KMS-11 (cell line): ENCODE measurements at regions not wholly inside any gene's neighbourhood (a gene's known extent, or its start where the extent isn't known, plus 50 kb on each side); places are given as distances from the start of the nearest gene placed in this dataset.
"Not testable (repeated sequence)": the region's sequence is repeated elsewhere in the genome, so short reads cannot be mapped to it uniquely, and the experiment has no call there.

Experiments
- H2AFZ ChIP-seq: fragments of 200-600 bp; sonication (generic); 2 replicates; pipeline ENCODE4 v1.6.1; 2016; ENCODE audit warnings: antibody characterized with exemption, mixed run types, low read depth
- H3K27ac ChIP-seq: fragments of 200-600 bp; sonication (generic); 2 replicates; pipeline ENCODE4 v1.6.1; 2016; ENCODE audit warnings: mild to moderate bottlenecking, mixed run types
- H3K27me3 ChIP-seq: fragments of 200-600 bp; sonication (generic); 2 replicates; pipeline ENCODE4 v1.6.1; 2017; ENCODE audit warnings: mild to moderate bottlenecking, low read depth, mixed run types, moderate library complexity; ENCODE audit not compliant: insufficient read depth
- H3K36me3 ChIP-seq: fragments of 200-600 bp; sonication (generic); 2 replicates; pipeline ENCODE4 v1.6.1; 2017; ENCODE audit warnings: mild to moderate bottlenecking, mixed run types; ENCODE audit not compliant: insufficient read depth
- H3K4me1 ChIP-seq: fragments of 200-600 bp; sonication (generic); 2 replicates; pipeline ENCODE4 v1.6.1; 2016; ENCODE audit warnings: mild to moderate bottlenecking, low read depth, mixed run types; ENCODE audit not compliant: poor library complexity, severe bottlenecking
- H3K4me2 ChIP-seq: fragments of 200-600 bp; sonication (generic); 2 replicates; pipeline ENCODE4 v1.7.0; 2016; ENCODE audit warnings: mild to moderate bottlenecking, mixed run types
- H3K4me3 ChIP-seq: fragments of 200-600 bp; sonication (generic); IDR thresholded peaks from 2 replicates; pipeline ENCODE4 v1.6.1; 2017; ENCODE audit warnings: low read depth, low read length, mixed read lengths; ENCODE audit not compliant: insufficient read depth
- H3K79me2 ChIP-seq: fragments of 200-600 bp; sonication (generic); 2 replicates; pipeline ENCODE4 v1.6.1; 2016; ENCODE audit warnings: low read depth, mixed run types; ENCODE audit not compliant: insufficient read depth
- H3K9ac ChIP-seq: fragments of 200-600 bp; sonication (generic); 2 replicates; pipeline ENCODE4 v1.6.1; 2016; ENCODE audit warnings: mild to moderate bottlenecking, mixed run types
- H4K20me1 ChIP-seq: fragments of 200-600 bp; sonication (generic); 2 replicates; pipeline ENCODE4 v1.6.1; 2016; ENCODE audit warnings: mild to moderate bottlenecking, mixed run types; ENCODE audit not compliant: insufficient read depth
- CTCF ChIP-seq: fragments of 200-600 bp; sonication (generic); conservative IDR thresholded peaks from 2 replicates; pipeline ENCODE4 v1.6.1; 2017; ENCODE audit warnings: low read depth, mild to moderate bottlenecking, antibody characterized with exemption, low read length, moderate library complexity, mixed read lengths

GRCh38 chr2:182499706-182500470, 73.1 kb upstream of the PDE1A start:
- Histone ChIP-seq H3K4me2 (no peak overlapping the region), H3K36me3 (no peaks in the 10 kb centered on the region; the same call in 1 of the 2 replicates), H3K79me2 (no peaks in the 10 kb centered on the region), H3K9ac (no peak overlapping the region), H3K27ac (no peak overlapping the region), H2AFZ (no peak overlapping the region), H3K27me3 (no peaks in the 10 kb centered on the region), H3K4me3 (no peak overlapping the region), H3K4me1 (no peaks in the 10 kb centered on the region), H4K20me1 (no peaks in the 10 kb centered on the region)
- TF ChIP-seq CTCF, result no peak

- H2AFZ ChIP-seq, result no peak overlapping the region
- no peak for TF ChIP-seq CTCF
- no peak overlapping the region for H3K9ac ChIP-seq
- no peak overlapping the region for H3K4me2 ChIP-seq
- no peaks in the 10 kb centered on the region for H3K79me2 ChIP-seq
- H3K4me1 ChIP-seq, result no peaks in the 10 kb centered on the region
- no peaks in the 10 kb centered on the region for H3K27me3 ChIP-seq
- H3K27ac ChIP-seq, result no peak overlapping the region
- no peaks in the 10 kb centered on the region for H4K20me1 ChIP-seq
- H3K4me3 ChIP-seq, result no peak overlapping the region
- H3K36me3 ChIP-seq, result no peaks in the 10 kb centered on the region
These were observed 77.0 kb upstream of the PDE1A start for GRCh38 chr2:182503886-182504285.

- TF ChIP-seq CTCF, result no peak
- H4K20me1 ChIP-seq, result no peaks in the 10 kb centered on the region
- no peak overlapping the region for H3K9ac ChIP-seq
- H3K36me3 ChIP-seq, result no peaks in the 10 kb centered on the region
- H3K27me3 ChIP-seq, result no peaks in the 10 kb centered on the region
- H3K4me1 ChIP-seq, result no peaks in the 10 kb centered on the region
- H3K27ac ChIP-seq, result no peak overlapping the region
- H3K79me2 ChIP-seq, result no peaks in the 10 kb centered on the region
- no peak overlapping the region for H3K4me3 ChIP-seq
- H2AFZ ChIP-seq, result no peak overlapping the region
- H3K4me2 ChIP-seq, result no peak overlapping the region
These were observed 78.1 kb upstream of the PDE1A start for GRCh38 chr2:182504903-182505302.

GRCh38 chr2:182506606-182507005, 79.8 kb upstream of the PDE1A start:
- Histone ChIP-seq H3K27me3 (no peaks in the 10 kb centered on the region), H3K4me2 (no peak overlapping the region), H3K27ac (no peak overlapping the region), H4K20me1 (no peaks in the 10 kb centered on the region), H3K79me2 (no peaks in the 10 kb centered on the region), H3K4me3 (no peak overlapping the region), H3K4me1 (no peaks in the 10 kb centered on the region), H3K36me3 (no peaks in the 10 kb centered on the region), H2AFZ (no peak overlapping the region), H3K9ac (no peak overlapping the region)
- no peak for TF ChIP-seq CTCF

- H3K27me3 ChIP-seq, H3K36me3 ChIP-seq, H3K4me2 ChIP-seq: not testable (repeated sequence)
These were observed 81.7 kb upstream of the PDE1A start for GRCh38 chr2:182508583-182508982.

More at GRCh38 chr2:182508583-182508982, 81.7 kb upstream of the PDE1A start:
- H3K9ac ChIP-seq, H4K20me1 ChIP-seq, H3K79me2 ChIP-seq, H3K4me3 ChIP-seq, H3K27ac ChIP-seq, H2AFZ ChIP-seq, H3K4me1 ChIP-seq: not testable (repeated sequence)
